Trophoblast cell (in vitro differentiated cells and primary cell): ENCODE measurements at regions not wholly inside any gene's neighbourhood (a gene's known extent, or its start where the extent isn't known, plus 50 kb on each side); places are given as distances from the start of the nearest gene placed in this dataset.
"Not testable (repeated sequence)": the region's sequence is repeated elsewhere in the genome, so short reads cannot be mapped to it uniquely, and the experiment has no call there.

Source experiments
- DNase-seq, 2 donors: peaks; one replicate each; pipeline ENCODE4 v3.0.0-alpha.2; 2016
- H2AFZ ChIP-seq: 2 replicates; pipeline ENCODE4 v1.6.1; 2013; ENCODE audit warnings: low read length, moderate library complexity, mild to moderate bottlenecking; ENCODE audit not compliant: insufficient read depth, poor library complexity
- H2AK5ac ChIP-seq: 2 replicates; pipeline ENCODE4 v1.6.1; 2013; ENCODE audit warnings: mild to moderate bottlenecking, low read length
- H2BK120ac ChIP-seq: 2 replicates; pipeline ENCODE4 v1.6.1; 2013; ENCODE audit warnings: low read length, mild to moderate bottlenecking, moderate library complexity; ENCODE audit not compliant: insufficient read depth, poor library complexity
- H2BK12ac ChIP-seq: 2 replicates; pipeline ENCODE4 v1.6.1; 2013; ENCODE audit warnings: mild to moderate bottlenecking, low read length, moderate library complexity
- H2BK5ac ChIP-seq: 2 replicates; pipeline ENCODE4 v1.6.1; 2013; ENCODE audit warnings: low read length, low read depth, moderate library complexity, mild to moderate bottlenecking; ENCODE audit not compliant: poor library complexity
- H3K14ac ChIP-seq: 2 replicates; pipeline ENCODE4 v1.6.1; 2013; ENCODE audit warnings: mild to moderate bottlenecking, low read length
- H3K18ac ChIP-seq: 2 replicates; pipeline ENCODE4 v1.6.1; 2013; ENCODE audit warnings: mild to moderate bottlenecking, low read length
- H3K23ac ChIP-seq: 2 replicates; pipeline ENCODE4 v1.6.1; 2013; ENCODE audit warnings: low read length
- H3K27ac ChIP-seq: 2 replicates; pipeline ENCODE4 v1.5.1; 2013; ENCODE audit warnings: low read depth, mild to moderate bottlenecking, inconsistent platforms, low read length, moderate library complexity
- H3K27me3 ChIP-seq: 2 replicates; pipeline ENCODE4 v1.6.1; 2013; ENCODE audit warnings: inconsistent platforms, mild to moderate bottlenecking, low read length, moderate library complexity; ENCODE audit not compliant: insufficient read depth
- H3K36me3 ChIP-seq, 2 experiments: 1 replicate in 1 of 2; 2 replicates in 1 of 2; pipeline ENCODE4 v1.6.1; 2013; ENCODE audit warnings: low read length in 2 of 2, mild to moderate bottlenecking in 2 of 2, moderate library complexity in 1 of 2; ENCODE audit not compliant: insufficient read depth in 2 of 2, control insufficient read depth in 1 of 2
- H3K4ac ChIP-seq: 2 replicates; pipeline ENCODE4 v1.6.1; 2013; ENCODE audit warnings: low read depth, mild to moderate bottlenecking, low read length, moderate library complexity
- H3K4me1 ChIP-seq, 2 experiments: 1 replicate in 1 of 2; 2 replicates in 1 of 2; pipeline ENCODE4 v1.6.1; 2013; ENCODE audit warnings: low read length in 2 of 2, mild to moderate bottlenecking in 2 of 2, moderate library complexity in 1 of 2; ENCODE audit not compliant: insufficient read depth in 2 of 2, control insufficient read depth in 1 of 2
- H3K4me2 ChIP-seq: 2 replicates; pipeline ENCODE4 v1.6.1; 2013; ENCODE audit warnings: inconsistent platforms, mild to moderate bottlenecking, low read length, moderate library complexity
- H3K4me3 ChIP-seq: 2 replicates; pipeline ENCODE4 v1.5.1; 2013; ENCODE audit warnings: mild to moderate bottlenecking, low read depth, low read length, inconsistent platforms
- H3K79me1 ChIP-seq: one replicate; pipeline ENCODE4 v1.6.1; 2013; ENCODE audit warnings: low read length
- H3K79me2 ChIP-seq: 2 replicates; pipeline ENCODE4 v1.6.1; 2013; ENCODE audit warnings: low read length, mild to moderate bottlenecking; ENCODE audit not compliant: control insufficient read depth, insufficient read depth, poor library complexity
- H3K9ac ChIP-seq: 2 replicates; pipeline ENCODE4 v1.6.1; 2013; ENCODE audit warnings: mild to moderate bottlenecking, low read length
- H3K9me3 ChIP-seq: 2 replicates; pipeline ENCODE4 v1.6.1; 2013; ENCODE audit warnings: low read depth, mild to moderate bottlenecking, control low read depth, inconsistent platforms, low read length; ENCODE audit not compliant: insufficient read depth
- H4K12ac ChIP-seq: 2 replicates; pipeline ENCODE4 v1.6.1; 2013; ENCODE audit warnings: low read depth, mild to moderate bottlenecking, low read length, moderate library complexity
- H4K8ac ChIP-seq: 2 replicates; pipeline ENCODE4 v1.6.1; 2013; ENCODE audit warnings: low read depth, mild to moderate bottlenecking, low read length, moderate library complexity
- H4K91ac ChIP-seq: one replicate; pipeline ENCODE4 v1.6.1; 2013; ENCODE audit warnings: low read depth, mild to moderate bottlenecking, low read length, moderate library complexity
- WGBS: extraction: QIAGEN DNeasy Blood & Tissue Kit; methylation state at CpG from one replicate; pipeline ENCODE4 v1.1.7; 2013; ENCODE audit warnings: missing lambda C conversion rate; ENCODE audit not compliant: insufficient read length, insufficient coverage; ENCODE audit errors: extremely low coverage; 5-methylcytosine and 5-hydroxymethylcytosine counted together

GRCh38 chr2:184054419-184054818, 543.9 kb upstream of the ZNF804A start:
- not testable (repeated sequence) for H2AFZ ChIP-seq, H3K18ac ChIP-seq, H2BK12ac ChIP-seq, H3K27me3 ChIP-seq, H4K8ac ChIP-seq, H3K9me3 ChIP-seq, H3K23ac ChIP-seq, H3K79me2 ChIP-seq, H3K79me1 ChIP-seq, H4K12ac ChIP-seq, H4K91ac ChIP-seq, H2AK5ac ChIP-seq, H3K36me3 ChIP-seq, H3K4me1 ChIP-seq, H3K9ac ChIP-seq, DNase-seq, H3K4me2 ChIP-seq, H2BK120ac ChIP-seq, H2BK5ac ChIP-seq, H3K14ac ChIP-seq, H3K4ac ChIP-seq, H3K27ac ChIP-seq, H3K4me3 ChIP-seq
- no CpG with 5 or more reads among the region's 1 CpG for WGBS

DNA sequence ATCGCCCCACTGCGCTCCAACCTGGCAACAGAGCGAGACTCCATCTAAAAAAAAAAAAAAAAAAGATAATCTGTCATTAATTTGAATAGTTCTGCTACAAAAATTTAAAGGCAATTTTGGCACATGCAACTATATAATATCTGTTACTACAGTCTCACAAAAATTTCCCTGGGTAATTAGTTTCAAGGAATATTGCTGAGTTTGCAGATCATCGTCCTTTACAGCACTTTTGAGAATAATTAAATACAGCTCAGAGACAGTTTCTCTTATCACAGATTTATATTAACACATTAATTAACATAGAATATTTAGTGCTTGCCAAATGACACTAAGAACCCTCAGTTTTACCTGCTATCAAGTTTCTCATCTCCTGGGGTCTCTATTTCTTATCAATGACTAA, 540.4 kb upstream of the ZNF804A start:
- no peaks in the 10 kb centered on the region for H3K36me3 ChIP-seq
- no CpG with 5 or more reads among the region's 4 CpGs for WGBS

DNA sequence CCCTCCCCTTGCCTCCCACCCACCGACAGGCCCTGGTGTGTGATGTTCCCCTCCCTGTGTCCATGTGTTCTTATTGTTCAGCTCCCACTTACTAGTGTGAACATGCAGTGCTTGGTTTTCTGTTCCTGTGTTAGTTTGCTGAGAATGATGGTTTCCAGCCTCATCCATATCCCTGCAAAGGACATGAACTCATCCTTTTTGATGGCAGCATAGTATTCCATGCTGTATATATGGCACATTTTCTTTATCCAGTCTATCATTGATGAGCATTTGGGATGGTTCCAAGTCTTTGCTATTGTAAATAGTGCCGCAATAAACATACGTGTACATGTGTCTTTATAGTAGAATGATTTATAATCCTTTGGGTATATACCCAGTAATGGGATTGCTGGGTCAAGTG, 538.1 kb upstream of the ZNF804A start:
- no CpG with 5 or more reads among the region's 3 CpGs for WGBS
- not testable (repeated sequence) for H3K4me2 ChIP-seq

More for the DNA sequence above, 540.4 kb upstream of the ZNF804A start:
- H3K23ac ChIP-seq = no peak overlapping the region
- H3K9me3 ChIP-seq = no peaks in the 10 kb centered on the region
- no peak overlapping the region for H3K14ac ChIP-seq
- no peaks in the 10 kb centered on the region for H3K4me1 ChIP-seq
- H3K4ac ChIP-seq = no peak overlapping the region
- no peaks in the 10 kb centered on the region for H3K79me1 ChIP-seq
- no peak overlapping the region for H2AK5ac ChIP-seq
- no peaks in the 10 kb centered on the region for H3K27me3 ChIP-seq
- H4K8ac ChIP-seq = no peak overlapping the region
- no peaks in the 10 kb centered on the region for H3K79me2 ChIP-seq
- H3K18ac ChIP-seq = no peak overlapping the region
- H3K4me2 ChIP-seq = no peak overlapping the region
- H2AFZ ChIP-seq = no peak overlapping the region
- no peak overlapping the region for H2BK120ac ChIP-seq
- H2BK12ac ChIP-seq = no peak overlapping the region
- no peak overlapping the region for H3K27ac ChIP-seq
- no peak overlapping the region for H3K4me3 ChIP-seq
- H2BK5ac ChIP-seq = no peak overlapping the region
- H3K9ac ChIP-seq = no peak overlapping the region
- no peak overlapping the region for H4K91ac ChIP-seq
- DNase-seq = no peak
- no peak overlapping the region for H4K12ac ChIP-seq

GRCh38 chr2:184067502-184067901, 530.8 kb upstream of the ZNF804A start:
- no peak overlapping the region for H3K27ac ChIP-seq
- H2AK5ac ChIP-seq = no peak overlapping the region
- no peaks in the 10 kb centered on the region for H3K79me1 ChIP-seq
- no peak overlapping the region for H3K18ac ChIP-seq
- no peak overlapping the region for H4K12ac ChIP-seq
- no peak for DNase-seq
- no peak overlapping the region for H3K4ac ChIP-seq
- no peak overlapping the region for H3K4me2 ChIP-seq
- no peaks in the 10 kb centered on the region for H3K27me3 ChIP-seq
- no peaks in the 10 kb centered on the region for H3K4me1 ChIP-seq
- no peak overlapping the region for H3K14ac ChIP-seq
- H3K36me3 ChIP-seq = no peaks in the 10 kb centered on the region
- no peaks in the 10 kb centered on the region for H3K79me2 ChIP-seq
- no peaks in the 10 kb centered on the region for H3K9me3 ChIP-seq
- no CpG with 5 or more reads among the region's 3 CpGs for WGBS
- no peak overlapping the region for H3K23ac ChIP-seq
- no peak overlapping the region for H2AFZ ChIP-seq
- no peak overlapping the region for H3K9ac ChIP-seq
- H4K91ac ChIP-seq = no peak overlapping the region
- H2BK120ac ChIP-seq = no peak overlapping the region
- H2BK5ac ChIP-seq = no peak overlapping the region
- H2BK12ac ChIP-seq = no peak overlapping the region
- H4K8ac ChIP-seq = no peak overlapping the region
- no peak overlapping the region for H3K4me3 ChIP-seq

More for the DNA sequence above, 538.1 kb upstream of the ZNF804A start:
- H3K4ac ChIP-seq, H4K12ac ChIP-seq, H4K8ac ChIP-seq, H3K79me1 ChIP-seq, H3K9me3 ChIP-seq, H2BK120ac ChIP-seq, H3K79me2 ChIP-seq, H3K23ac ChIP-seq, DNase-seq, H2BK12ac ChIP-seq, H3K4me3 ChIP-seq, H3K9ac ChIP-seq, H3K27me3 ChIP-seq, H3K14ac ChIP-seq, H2AK5ac ChIP-seq, H3K4me1 ChIP-seq, H3K27ac ChIP-seq, H2AFZ ChIP-seq, H3K18ac ChIP-seq, H2BK5ac ChIP-seq, H3K36me3 ChIP-seq, H4K91ac ChIP-seq: not testable (repeated sequence)
